Vagina (tissue), 2 donors: ENCODE measurements at regions not wholly inside any gene's neighbourhood (a gene's known extent, or its start where the extent isn't known, plus 50 kb on each side); places are given as distances from the start of the nearest gene placed in this dataset.

ENCODE experiments used
- DNase-seq, 2 donors: peaks; one replicate each; pipeline ENCODE4 v3.0.0-alpha.2; 2017; ENCODE audit errors: extremely low spot score in 2 of 2
- H3K27ac ChIP-seq: fragments of 200-600 bp; sonication (generic); one replicate; pipeline ENCODE4 v1.5.1; 2019
- H3K27me3 ChIP-seq: fragments of 200-600 bp; sonication (generic); one replicate; pipeline ENCODE4 v1.5.1; 2019
- H3K36me3 ChIP-seq, 2 donors: fragments of 200-600 bp; sonication (generic); one replicate each; pipeline ENCODE4 v1.5.1; 2017 to 2019
- H3K4me1 ChIP-seq: fragments of 200-600 bp; sonication (generic); one replicate; pipeline ENCODE4 v1.5.1; 2019
- H3K4me3 ChIP-seq, 2 donors: fragments of 200-600 bp; sonication (generic); 1 replicate in 1 of 2; 2 replicates in 1 of 2; pipeline ENCODE4 v1.5.1; 2016 to 2019
- H3K9me3 ChIP-seq: fragments of 200-600 bp; sonication (generic); one replicate; pipeline ENCODE4 v1.5.1; 2019
- CTCF ChIP-seq, 3 experiments: fragments of 450-650 bp in 2 of 3; fragments of 200-600 bp in 1 of 3; sonication (generic) in 1 of 3; IDR thresholded peaks; one replicate each; pipeline ENCODE4 v1.5.1; 2017 to 2019; ENCODE audit warnings: antibody characterized with exemption in 3 of 3, mild to moderate bottlenecking in 2 of 3, moderate library complexity in 2 of 3
- POLR2A ChIP-seq, 2 donors: fragments of 450-650 bp; IDR thresholded peaks; one replicate each; pipeline ENCODE4 v1.6.1; 2017; ENCODE audit warnings: antibody characterized with exemption in 2 of 2, mild to moderate bottlenecking in 2 of 2, moderate library complexity in 2 of 2
- POLR2AphosphoS5 ChIP-seq, 2 donors: sonication (generic); formaldehyde crosslinking; IDR thresholded peaks; one replicate each; pipeline ENCODE4 v1.9.0; 2017; ENCODE audit warnings: antibody characterized with exemption in 2 of 2, mild to moderate bottlenecking in 2 of 2, low read depth in 1 of 2; ENCODE audit not compliant: insufficient read depth in 1 of 2
- intact Hi-C: fragments of 100-400 bp; cut with DNase I; formaldehyde crosslinking; loops from one replicate; pipeline ENCODE4 v1.15.1; 2023

GRCh38 chr11:15613789-15614188 is 499.1 kb downstream of the INSC start:
- H3K27ac ChIP-seq, result no peak overlapping the region
- no peak for DNase-seq

GRCh38 chr11:15615398-15616096 is 500.8 kb downstream of the INSC start:
- Histone ChIP-seq H3K4me3 (no peak overlapping the region), H3K27ac (no peak overlapping the region), H3K27me3 (no peaks in the 10 kb centered on the region), H3K36me3 (no peaks in the 10 kb centered on the region), H3K9me3 (no peaks in the 10 kb centered on the region), H3K4me1 (no peaks in the 10 kb centered on the region)
- TF ChIP-seq CTCF (IDR thresholded peaks at IDR 0.05) (no peak), POLR2A (IDR thresholded peaks at IDR 0.05) (no peak), POLR2AphosphoS5 (IDR thresholded peaks at IDR 0.05; ENCODE audit: insufficient read depth in 1 of 2, low read depth in 1 of 2) (no peak)
- DNase-seq, result no peak
- intact Hi-C loops, result no loop called here

More at GRCh38 chr11:15613789-15614188, 499.1 kb downstream of the INSC start:
- H3K27me3 ChIP-seq, result no peaks in the 10 kb centered on the region
- no peak overlapping the region for H3K4me3 ChIP-seq
- TF ChIP-seq POLR2A (IDR thresholded peaks at IDR 0.05) (no peak), CTCF (IDR thresholded peaks at IDR 0.05) (no peak), POLR2AphosphoS5 (IDR thresholded peaks at IDR 0.05; ENCODE audit: insufficient read depth in 1 of 2, low read depth in 1 of 2) (no peak)
- no peaks in the 10 kb centered on the region for H3K9me3 ChIP-seq
- no peaks in the 10 kb centered on the region for H3K36me3 ChIP-seq
- no peaks in the 10 kb centered on the region for H3K4me1 ChIP-seq
- intact Hi-C loops, result no loop called here

GRCh38 chr11:15616130-15617105 is 501.7 kb downstream of the INSC start:
- Histone ChIP-seq H3K4me3 (no peak overlapping the region), H3K9me3 (no peaks in the 10 kb centered on the region), H3K27ac (no peak overlapping the region), H3K27me3 (no peaks in the 10 kb centered on the region), H3K36me3 (no peaks in the 10 kb centered on the region), H3K4me1 (no peaks in the 10 kb centered on the region)
- intact Hi-C loops, result no loop called here
- DNase-seq, result no peak
- no peak for TF ChIP-seq POLR2AphosphoS5 (IDR thresholded peaks at IDR 0.05; ENCODE audit: insufficient read depth in 1 of 2, low read depth in 1 of 2)
- TF ChIP-seq POLR2A (IDR thresholded peaks at IDR 0.05), result no peak
- TF ChIP-seq CTCF (IDR thresholded peaks at IDR 0.05), result no peak

- intact Hi-C loops, result no loop called here
- no peak for DNase-seq
- H3K27me3 ChIP-seq, result no peaks in the 10 kb centered on the region
Measured at GRCh38 chr11:15617126-15617525, 502.4 kb downstream of the INSC start.

More at GRCh38 chr11:15617126-15617525, 502.4 kb downstream of the INSC start:
- Histone ChIP-seq H3K36me3 (no peaks in the 10 kb centered on the region), H3K4me1 (no peaks in the 10 kb centered on the region), H3K9me3 (no peaks in the 10 kb centered on the region), H3K4me3 (no peak overlapping the region), H3K27ac (no peak overlapping the region)
- no peak for TF ChIP-seq POLR2AphosphoS5 (IDR thresholded peaks at IDR 0.05; ENCODE audit: insufficient read depth in 1 of 2, low read depth in 1 of 2)
- no peak for TF ChIP-seq POLR2A (IDR thresholded peaks at IDR 0.05)
- no peak for TF ChIP-seq CTCF (IDR thresholded peaks at IDR 0.05)
